GM12875 (cell line): ENCODE measurements at regions not wholly inside any gene's neighbourhood (a gene's known extent, or its start where the extent isn't known, plus 50 kb on each side); places are given as distances from the start of the nearest gene placed in this dataset.

ENCODE experiments used
- H3K4me3 ChIP-seq: one replicate; pipeline ENCODE4 v1.5.1; 2011; ENCODE audit warnings: low read depth, low read length, control low read depth
- CTCF ChIP-seq: IDR thresholded peaks from 2 replicates; pipeline ENCODE4 v1.5.1; 2011; ENCODE audit warnings: low read depth, mild to moderate bottlenecking, control low read depth, inconsistent platforms, low read length, moderate library complexity, borderline replicate concordance; ENCODE audit not compliant: insufficient read depth

- H3K4me3 ChIP-seq: no peak overlapping the region
- no peak for TF ChIP-seq CTCF
Measured at GRCh38 chr11:43619863-43620505, 60.6 kb upstream of the HSD17B12 start.

- H3K4me3 ChIP-seq: no peak overlapping the region
- TF ChIP-seq CTCF: no peak
Measured at GRCh38 chr11:43626798-43627197, 53.7 kb upstream of the HSD17B12 start.
